ENCODE measurements at regions not wholly inside any gene's neighbourhood (a gene's known extent, or its start where the extent isn't known, plus 50 kb on each side); places are given as distances from the start of the nearest gene placed in this dataset.

- POLR2A ChIA-PET (ENCODE audit: unreplicated experiment) = no interaction called here
Measured at GRCh38 chr7:110375068-110375467, 715.9 kb upstream of the LRRN3 start.

More at GRCh38 chr7:110375068-110375467, 715.9 kb upstream of the LRRN3 start:
- H2AK5ac ChIP-seq (ENCODE audit: low read depth, low read length) = no peak overlapping the region
- H4K8ac ChIP-seq (ENCODE audit: low read depth in 2 of 2, low read length in 2 of 2) = no peak overlapping the region
- peak overlapping the region; percentile 58; the same call in 1 of the 2 replicates for H3K18ac ChIP-seq (ENCODE audit: low read depth, low read length)
- no peak overlapping the region for H3K23ac ChIP-seq (ENCODE audit: low read depth, low read length)
- intact Hi-C loops (cut with micrococcal nuclease) (no loop called here), dilution Hi-C loops (cut with HindIII; ENCODE audit: low sequenced_read_pairs, unreplicated experiment) (no loop called here), in situ Hi-C loops (cut with MboI; ENCODE audit: low sequenced_read_pairs) (no loop called here)
- no peaks in the 10 kb centered on the region for H3K27me3 ChIP-seq (ENCODE audit: control insufficient read depth, insufficient read depth, low read length)
- H3K4me1 ChIP-seq (ENCODE audit: control insufficient read depth, insufficient read depth, low read length) = peaks cover 11% of the 10 kb centered on the region
- H3K36me3 ChIP-seq (ENCODE audit: control insufficient read depth, insufficient read depth, low read length) = no peaks in the 10 kb centered on the region
- ATAC-seq (ENCODE audit: low read depth) (no peak), DNase-seq (no peak)
- no peak overlapping the region for H3K27ac ChIP-seq (ENCODE audit: insufficient read depth, low read length)
- H3K9me1 ChIP-seq (ENCODE audit: insufficient read depth, low read length) = 0 out of 2 replicates have a peak, but pooled peaks cover 3% of the 10 kb centered on the region
- no peak overlapping the region for H3K4me2 ChIP-seq (ENCODE audit: low read depth, low read length)
- no peaks in the 10 kb centered on the region for H3K79me1 ChIP-seq (ENCODE audit: low read depth in 1 of 2, low read length in 2 of 2)
- no peak overlapping the region for H3K4me3 ChIP-seq (ENCODE audit: insufficient read depth, low read depth, low read length)
- BruUV-seq (replicated peaks) = no TSS peak
- H3K9ac ChIP-seq (ENCODE audit: low read depth, low read length) = no peak overlapping the region
- H3K56ac ChIP-seq (ENCODE audit: extremely low read depth, insufficient read depth, low read length) = no peak overlapping the region
- no peak for TF ChIP-seq MAFK (IDR thresholded peaks at IDR 0.05; ENCODE audit: low read depth, low read length)
- no peak for TF ChIP-seq RFX5 (IDR thresholded peaks at IDR 0.05; ENCODE audit: low read depth, low read length)
- no peak for TF ChIP-seq USF2 (IDR thresholded peaks at IDR 0.05; ENCODE audit: low read depth, low read length)
- TF ChIP-seq ELK1 (IDR thresholded peaks at IDR 0.05; ENCODE audit: borderline replicate concordance, low read depth, low read length) = no peak
- TF ChIP-seq MAZ (IDR thresholded peaks at IDR 0.05; ENCODE audit: borderline replicate concordance, low read depth, low read length) = no peak
- TF ChIP-seq NFE2L2 (IDR thresholded peaks at IDR 0.05; ENCODE audit: low read depth, low read length) = no peak
- no peak for TF ChIP-seq BHLHE40 (IDR thresholded peaks at IDR 0.05; ENCODE audit: low read depth, low read length)
- no peak for TF ChIP-seq SMC3 (IDR thresholded peaks at IDR 0.05; ENCODE audit: low read depth, low read length)
- TF ChIP-seq POLR2A (IDR thresholded peaks at IDR 0.05; ENCODE audit: low read depth, low read length) = no peak
- TF ChIP-seq CHD1 (IDR thresholded peaks at IDR 0.05; ENCODE audit: low read depth, low read length) = no peak
- TF ChIP-seq CTCF (conservative IDR thresholded peaks at IDR 0.05; ENCODE audit: low read depth, low read length) = no peak
- no peak for TF ChIP-seq FOS (IDR thresholded peaks at IDR 0.05; ENCODE audit: low read depth, low read length)
- no peak for TF ChIP-seq RCOR1 (IDR thresholded peaks at IDR 0.05; ENCODE audit: insufficient replicate concordance, low read length)
- TF ChIP-seq CEBPB (IDR thresholded peaks at IDR 0.05; ENCODE audit: low read depth, low read length) = no peak
- no peak for TF ChIP-seq RAD21 (IDR thresholded peaks at IDR 0.05; ENCODE audit: low read length)
- no peak overlapping the region for H2AFZ ChIP-seq (replicated peaks; ENCODE audit: low read length, poor library complexity)
- no peaks in the 10 kb centered on the region for H4K20me1 ChIP-seq (ENCODE audit: insufficient read depth, low read length)
- WGBS, 2 experiments (ENCODE audit: extremely low coverage in 2 of 2, insufficient read length in 1 of 2) = no CpG with 5 or more reads among the region's 1 CpG
- CTCF ChIA-PET = interaction anchor here (0.8 kb wide), 1 partner anchor 11 kb away, joined by 3 read pairs; no protein-coding TSS in a partner anchor
- peak overlapping the region; percentile 46; the same call in 1 of the 2 replicates for H2BK20ac ChIP-seq (ENCODE audit: low read depth, low read length)
- H2AK9ac ChIP-seq (replicated peaks; ENCODE audit: low read depth, low read length, poor library complexity) = no peak overlapping the region
- H3K14ac ChIP-seq (replicated peaks; ENCODE audit: low read depth, low read length) = no peak overlapping the region
- peak overlapping the region; percentile 76; the same call in 1 of the 2 replicates for H4K5ac ChIP-seq (ENCODE audit: low read depth, low read length)
- peak overlapping the region; percentile 37; the same call in 1 of the 2 replicates for H4K91ac ChIP-seq (ENCODE audit: insufficient read depth, low read depth, low read length)
- H2BK5ac ChIP-seq (ENCODE audit: low read depth, low read length, poor library complexity, severe bottlenecking) = no peak overlapping the region
- peak overlapping the region; percentile 19; the same call in 1 of the 3 replicates for H2BK15ac ChIP-seq (ENCODE audit: low read depth, low read length)
- peak overlapping the region; percentile 45 for H2BK120ac ChIP-seq (ENCODE audit: low read depth, low read length)
- no peaks in the 10 kb centered on the region for H3K9me3 ChIP-seq (ENCODE audit: control insufficient read depth, insufficient read depth, low read length)
- peak overlapping the region; percentile 24; the same call in 1 of the 2 replicates for H3K4ac ChIP-seq (ENCODE audit: low read depth, low read length)
